Psoas muscle (tissue), 7 donors: ENCODE measurements at regions not wholly inside any gene's neighbourhood (a gene's known extent, or its start where the extent isn't known, plus 50 kb on each side); places are given as distances from the start of the nearest gene placed in this dataset.

Experiments
- ATAC-seq, 4 donors: fragments of 200-7000 bp; cut with Tn5 transposase; one replicate each; pipeline ENCODE4 v1.9.1; 2020; ENCODE audit warnings: moderate library complexity in 3 of 4, mild to moderate bottlenecking in 2 of 4
- DNase-seq, 2 donors: peaks; one replicate each; pipeline ENCODE4 v3.0.0-alpha.2; 2020
- H3K27ac ChIP-seq: fragments of 200-600 bp; one replicate; pipeline ENCODE4 v1.8.0; 2022
- H3K27me3 ChIP-seq, 3 donors: fragments of 200-600 bp in 1 of 3; one replicate each; pipeline versions ENCODE4 v1.6.1 to v1.8.0; 2013 to 2022; ENCODE audit warnings: low read length in 2 of 3, mild to moderate bottlenecking in 2 of 3, moderate library complexity in 1 of 3; ENCODE audit not compliant: insufficient read depth in 3 of 3
- H3K36me3 ChIP-seq, 2 donors: fragments of 200-600 bp in 1 of 2; one replicate each; pipeline versions ENCODE4 v1.6.1 to v1.8.0; 2013 to 2022; ENCODE audit warnings: low read depth in 1 of 2, mild to moderate bottlenecking in 1 of 2, moderate library complexity in 1 of 2; ENCODE audit not compliant: insufficient read depth in 1 of 2
- H3K4me1 ChIP-seq: fragments of 200-600 bp; one replicate; pipeline ENCODE4 v1.8.0; 2022
- H3K4me3 ChIP-seq: fragments of 200-600 bp; one replicate; pipeline ENCODE4 v1.8.0; 2022; ENCODE audit warnings: mild to moderate bottlenecking
- H3K9me3 ChIP-seq: fragments of 200-600 bp; one replicate; pipeline ENCODE4 v1.8.0; 2022
- whole genome bisulfite sequencing, 3 donors: extraction: QIAGEN DNeasy Blood & Tissue Kit; methylation state at CpG; one replicate each; pipeline versions ENCODE4 v1.1.6 to v1.1.7; 2013; 5-methylcytosine and 5-hydroxymethylcytosine counted together
- intact Hi-C, 2 donors: fragments of 100-400 bp; cut with DNase I; formaldehyde crosslinking; loops; one replicate each; pipeline versions ENCODE4 v1.11.0 to v1.14.2; 2022
- TF ChIP-seq, protein P1 (sequence below): fragments of 200-600 bp; IDR thresholded peaks from one replicate; pipeline ENCODE4 v1.8.0; 2022; ENCODE audit warnings: antibody characterized with exemption
- donor health status: healthy with polysubstance abuse.
- donor health status: DM: no; HTN: no; CAD: no; lungs with moderate emphysema.
- donor health status: Bipolar disorder and iron deficiency.
- donor health status: healthy.
- donor health status: DM: yes; HTN: yes; CAD: no.
- donor health status: DM: no; HTN: no; CAD: no.
- donor health status: DM: yes; HTN: yes; CAD: no.

DNA sequence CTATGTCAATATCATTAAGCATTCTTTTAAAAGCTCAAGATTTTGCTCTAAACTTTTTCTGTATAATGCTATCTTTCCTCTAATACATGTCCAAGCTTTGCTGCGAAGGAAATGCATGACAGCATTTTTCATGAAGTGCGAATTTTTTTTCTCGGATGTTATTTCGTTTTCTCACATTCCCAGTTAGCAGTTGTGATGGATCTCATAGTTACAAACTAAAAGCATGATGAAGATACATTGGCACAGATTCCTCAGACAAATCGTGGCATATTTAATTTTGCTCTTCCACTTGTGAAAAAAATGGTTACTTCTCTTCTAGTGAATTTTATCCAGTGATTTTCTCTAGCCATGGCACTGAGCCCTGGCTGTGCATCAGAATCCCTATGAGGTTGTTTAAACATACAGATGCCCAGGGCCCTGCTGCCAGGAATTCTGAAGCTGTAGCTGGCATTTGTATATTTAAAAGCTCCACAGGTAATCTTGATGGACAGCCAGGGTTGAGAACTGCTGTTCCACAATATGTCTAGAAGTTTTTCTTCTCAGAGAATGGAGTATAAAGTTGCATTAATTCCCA lies 299.8 kb upstream of the NEBL start:
- intact Hi-C loops, result no loop called here
- 45 to 60% (median 47%) methylated on average over 5 of the region's 5 CpGs for WGBS, 3 donors

DNA sequence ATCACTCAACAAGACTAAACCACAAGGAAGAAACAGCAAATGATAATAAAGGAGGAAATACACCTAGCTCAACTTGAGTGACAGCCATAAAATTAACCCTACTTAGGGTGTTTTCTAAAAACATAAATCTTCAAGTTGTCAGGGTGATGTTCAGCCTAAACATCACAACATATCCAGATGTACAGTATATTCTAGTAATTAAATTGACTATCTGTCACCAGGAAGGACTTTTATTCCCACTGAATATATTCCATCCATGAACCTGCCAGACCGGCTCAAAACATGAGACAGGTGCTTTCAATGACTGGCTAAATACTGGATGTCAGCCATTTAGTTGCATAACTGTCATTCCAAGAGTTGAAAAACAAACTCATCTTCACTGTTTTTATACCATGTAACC lies 298.1 kb upstream of the NEBL start:
- 15 to 28% (median 18%) methylated on average over 1 of the region's 1 CpG for WGBS, 3 donors
- Histone ChIP-seq H3K9me3 (peaks cover 8% of the 10 kb centered on the region), H3K4me1 (no peaks in the 10 kb centered on the region), H3K27ac (no peak overlapping the region), H3K27me3 (no peaks in the 10 kb centered on the region), H3K4me3 (no peak overlapping the region), H3K36me3 (no peaks in the 10 kb centered on the region)
- intact Hi-C loops, result no loop called here
- DNase-seq, result no peak
- TF ChIP-seq, protein P1, sequence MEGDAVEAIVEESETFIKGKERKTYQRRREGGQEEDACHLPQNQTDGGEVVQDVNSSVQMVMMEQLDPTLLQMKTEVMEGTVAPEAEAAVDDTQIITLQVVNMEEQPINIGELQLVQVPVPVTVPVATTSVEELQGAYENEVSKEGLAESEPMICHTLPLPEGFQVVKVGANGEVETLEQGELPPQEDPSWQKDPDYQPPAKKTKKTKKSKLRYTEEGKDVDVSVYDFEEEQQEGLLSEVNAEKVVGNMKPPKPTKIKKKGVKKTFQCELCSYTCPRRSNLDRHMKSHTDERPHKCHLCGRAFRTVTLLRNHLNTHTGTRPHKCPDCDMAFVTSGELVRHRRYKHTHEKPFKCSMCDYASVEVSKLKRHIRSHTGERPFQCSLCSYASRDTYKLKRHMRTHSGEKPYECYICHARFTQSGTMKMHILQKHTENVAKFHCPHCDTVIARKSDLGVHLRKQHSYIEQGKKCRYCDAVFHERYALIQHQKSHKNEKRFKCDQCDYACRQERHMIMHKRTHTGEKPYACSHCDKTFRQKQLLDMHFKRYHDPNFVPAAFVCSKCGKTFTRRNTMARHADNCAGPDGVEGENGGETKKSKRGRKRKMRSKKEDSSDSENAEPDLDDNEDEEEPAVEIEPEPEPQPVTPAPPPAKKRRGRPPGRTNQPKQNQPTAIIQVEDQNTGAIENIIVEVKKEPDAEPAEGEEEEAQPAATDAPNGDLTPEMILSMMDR, result no peak
- ATAC-seq, result no peak

More for the DNA sequence above, 299.8 kb upstream of the NEBL start:
- H3K9me3 ChIP-seq, result peaks cover 8% of the 10 kb centered on the region
- TF ChIP-seq, protein P1, result no peak
- no peak for DNase-seq
- no peak overlapping the region for H3K4me3 ChIP-seq
- no peaks in the 10 kb centered on the region for H3K4me1 ChIP-seq
- no peaks in the 10 kb centered on the region for H3K27me3 ChIP-seq
- ATAC-seq, result no peak
- no peak overlapping the region for H3K27ac ChIP-seq
- H3K36me3 ChIP-seq, result no peaks in the 10 kb centered on the region

DNA sequence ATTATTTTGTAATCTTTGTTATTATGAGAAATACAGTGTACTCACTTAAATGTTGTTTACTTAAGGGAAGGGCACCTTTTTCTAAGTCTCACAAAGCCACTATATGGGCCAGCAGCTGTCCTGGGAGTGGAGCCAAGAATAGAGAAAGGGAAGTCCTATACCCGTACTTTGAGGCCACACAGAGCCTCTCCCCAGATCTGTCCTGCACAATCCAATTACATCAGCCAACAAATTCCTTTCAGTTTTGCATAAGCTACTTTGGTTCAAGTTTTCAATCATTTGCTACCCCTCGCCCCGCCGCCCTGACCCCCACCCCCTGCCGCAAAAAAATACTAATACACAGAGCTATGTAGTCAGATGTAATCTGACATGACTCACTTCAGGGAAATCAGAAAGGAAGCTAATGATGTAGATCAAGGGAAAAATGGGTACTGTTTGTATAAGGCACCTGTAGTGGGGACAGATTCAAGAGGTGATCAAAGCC lies 297.4 kb upstream of the NEBL start:
- Histone ChIP-seq H3K36me3 (no peaks in the 10 kb centered on the region), H3K4me3 (no peak overlapping the region), H3K27ac (no peak overlapping the region), H3K27me3 (no peaks in the 10 kb centered on the region), H3K9me3 (peaks cover 8% of the 10 kb centered on the region), H3K4me1 (no peaks in the 10 kb centered on the region)
- DNase-seq (no peak), ATAC-seq (no peak)
- TF ChIP-seq, protein P1, result no peak
- 14 to 17% (median 16%) methylated on average over 5 of the region's 5 CpGs for WGBS, 3 donors
- intact Hi-C loops, result no loop called here

DNA sequence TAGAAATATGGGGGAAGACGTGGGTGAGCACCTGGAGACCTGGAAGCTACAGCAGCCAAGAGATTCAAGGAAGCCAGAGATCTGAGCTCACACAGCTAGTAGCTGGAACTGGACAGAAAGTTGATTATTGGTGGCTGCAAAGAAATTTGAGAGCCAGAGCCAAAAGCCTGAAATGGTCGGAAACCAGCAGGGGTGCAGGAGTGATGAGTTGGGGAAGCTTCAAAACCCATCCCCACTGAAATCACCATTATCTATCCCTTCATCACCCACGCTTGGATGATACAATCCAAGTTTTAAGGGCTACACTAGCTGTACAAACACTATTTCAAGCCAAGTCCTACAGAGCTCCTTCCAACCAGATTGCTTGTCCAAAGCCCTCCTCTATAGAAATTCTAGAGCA lies 296.1 kb upstream of the NEBL start:
- TF ChIP-seq, protein P1, result no peak
- Histone ChIP-seq H3K9me3 (peaks cover 11% of the 10 kb centered on the region), H3K27ac (no peak overlapping the region), H3K4me1 (no peaks in the 10 kb centered on the region), H3K4me3 (no peak overlapping the region), H3K27me3 (no peaks in the 10 kb centered on the region), H3K36me3 (no peaks in the 10 kb centered on the region)
- 75 to 86% (median 82%) methylated on average over 3 of the region's 3 CpGs for WGBS, 3 donors
- no peak for ATAC-seq
- no peak for DNase-seq
- intact Hi-C loops, result no loop called here

DNA sequence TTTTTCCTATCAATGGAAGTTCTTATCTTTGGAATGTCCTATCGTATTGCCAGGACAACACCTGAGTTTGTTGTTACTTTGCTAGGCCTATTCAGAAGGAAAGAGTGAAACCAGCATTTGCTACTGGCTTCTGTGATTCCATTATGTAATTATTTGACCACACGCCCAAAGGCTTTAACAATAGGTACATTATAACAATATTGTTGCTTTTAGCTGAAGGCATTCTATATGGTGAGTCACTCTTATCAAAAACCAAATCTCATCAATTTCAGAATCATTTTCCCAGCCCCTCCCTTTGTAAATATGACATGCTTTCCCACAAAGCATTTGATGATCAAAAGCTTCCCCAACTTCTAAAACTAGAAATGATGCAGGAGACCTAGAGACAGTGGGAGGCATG lies 294.4 kb upstream of the NEBL start:
- TF ChIP-seq, protein P1, result no peak
- H3K9me3 ChIP-seq, result peaks cover 7% of the 10 kb centered on the region
- no peaks in the 10 kb centered on the region for H3K27me3 ChIP-seq
- ATAC-seq, result no peak
- no peak for DNase-seq
- no peaks in the 10 kb centered on the region for H3K36me3 ChIP-seq
- no peak overlapping the region for H3K27ac ChIP-seq
- H3K4me3 ChIP-seq, result no peak overlapping the region
- 79 to 87% (median 80%) methylated on average over 2 of the region's 2 CpGs for WGBS, 3 donors
- intact Hi-C loops, result no loop called here
- H3K4me1 ChIP-seq, result no peaks in the 10 kb centered on the region
